ENCODE measurements at regions not wholly inside any gene's neighbourhood (a gene's known extent, or its start where the extent isn't known, plus 50 kb on each side); places are given as distances from the start of the nearest gene placed in this dataset.

DNA sequence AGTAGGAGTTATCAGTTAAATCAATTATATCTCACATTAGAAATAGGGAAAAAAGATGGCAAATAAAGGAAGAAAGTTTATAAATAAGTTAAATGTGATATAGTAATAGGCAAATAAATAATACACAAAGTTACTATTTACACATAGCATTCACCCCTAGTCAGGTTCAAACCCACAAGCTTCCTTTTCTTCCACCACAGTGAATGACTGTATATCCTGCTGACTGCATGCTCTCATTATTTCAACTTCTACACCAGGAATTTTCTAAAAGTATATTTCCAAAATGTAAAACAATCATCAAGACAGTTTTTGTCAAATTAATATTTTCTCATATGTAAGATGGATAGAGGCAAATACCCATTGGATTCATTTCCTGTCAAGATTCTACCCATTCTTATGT is 548.6 kb upstream of the SLITRK5 start:
- Histone ChIP-seq H3K9ac (ENCODE audit: low read length in 3 of 3) (no peak overlapping the region), H3K36me3 (ENCODE audit: control insufficient read depth in 2 of 3, insufficient read depth in 3 of 3, low read length in 3 of 3) (no peaks in the 10 kb centered on the region), H3K9me3 (ENCODE audit: control insufficient read depth in 2 of 3, insufficient read depth in 1 of 3, low read length in 3 of 3) (no peaks in the 10 kb centered on the region), H3K4me3 (ENCODE audit: low read length in 3 of 3) (no peak overlapping the region), H3K27me3 (ENCODE audit: control insufficient read depth, insufficient read depth, low read length) (no peaks in the 10 kb centered on the region), H3K27ac (ENCODE audit: low read depth in 2 of 2, low read length in 2 of 2) (no peak overlapping the region), H3K4me1 (ENCODE audit: control insufficient read depth in 2 of 3, insufficient read depth in 2 of 3, low read depth in 1 of 3, low read length in 3 of 3) (no peaks in the 10 kb centered on the region)
- TF ChIP-seq, protein P1, sequence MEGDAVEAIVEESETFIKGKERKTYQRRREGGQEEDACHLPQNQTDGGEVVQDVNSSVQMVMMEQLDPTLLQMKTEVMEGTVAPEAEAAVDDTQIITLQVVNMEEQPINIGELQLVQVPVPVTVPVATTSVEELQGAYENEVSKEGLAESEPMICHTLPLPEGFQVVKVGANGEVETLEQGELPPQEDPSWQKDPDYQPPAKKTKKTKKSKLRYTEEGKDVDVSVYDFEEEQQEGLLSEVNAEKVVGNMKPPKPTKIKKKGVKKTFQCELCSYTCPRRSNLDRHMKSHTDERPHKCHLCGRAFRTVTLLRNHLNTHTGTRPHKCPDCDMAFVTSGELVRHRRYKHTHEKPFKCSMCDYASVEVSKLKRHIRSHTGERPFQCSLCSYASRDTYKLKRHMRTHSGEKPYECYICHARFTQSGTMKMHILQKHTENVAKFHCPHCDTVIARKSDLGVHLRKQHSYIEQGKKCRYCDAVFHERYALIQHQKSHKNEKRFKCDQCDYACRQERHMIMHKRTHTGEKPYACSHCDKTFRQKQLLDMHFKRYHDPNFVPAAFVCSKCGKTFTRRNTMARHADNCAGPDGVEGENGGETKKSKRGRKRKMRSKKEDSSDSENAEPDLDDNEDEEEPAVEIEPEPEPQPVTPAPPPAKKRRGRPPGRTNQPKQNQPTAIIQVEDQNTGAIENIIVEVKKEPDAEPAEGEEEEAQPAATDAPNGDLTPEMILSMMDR (IDR thresholded peaks at IDR 0.05; ENCODE audit: borderline replicate concordance, extremely low read depth, insufficient read depth): no peak
- intact Hi-C loops (cut with DNase I): no loop called here
- no peak for FAIRE-seq
- DNase-seq: no peak

DNA sequence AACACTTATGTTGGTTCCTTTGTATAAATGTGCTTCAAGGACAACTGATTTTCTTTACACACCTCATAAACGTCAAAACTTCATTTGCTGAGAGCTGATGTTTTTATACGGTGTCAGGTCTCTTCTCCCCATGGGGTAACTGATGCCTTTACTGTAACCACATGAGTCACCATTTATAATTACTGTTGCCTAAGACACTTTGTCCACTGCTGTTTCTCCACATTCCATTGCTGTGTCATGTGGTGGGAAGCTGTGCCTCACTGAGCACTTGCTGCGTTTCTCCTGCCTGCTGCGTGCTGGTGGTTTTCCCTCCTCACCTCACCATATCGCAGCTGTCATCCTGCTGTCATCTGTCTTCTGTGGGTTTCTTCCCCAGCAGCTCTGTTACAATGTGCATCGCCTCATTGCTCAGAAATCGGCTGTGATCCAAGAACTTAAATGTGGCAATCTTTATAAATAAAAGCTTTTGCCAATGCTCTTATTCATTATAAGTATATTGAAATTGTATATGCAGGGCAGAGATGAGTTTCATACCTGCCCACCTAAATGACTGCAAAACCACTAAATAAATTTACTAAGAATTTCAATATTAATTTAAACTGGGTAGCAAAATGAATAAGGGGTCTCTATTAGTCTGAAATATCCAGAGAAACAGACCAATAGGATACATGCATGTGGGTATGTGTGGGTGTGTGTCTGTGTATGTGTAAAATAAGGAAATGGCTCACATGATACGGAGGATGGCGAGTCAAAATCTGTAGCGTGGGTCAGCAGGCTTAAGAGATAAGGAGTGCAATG is 547.0 kb upstream of the SLITRK5 start:
- no peak overlapping the region for H3K27ac ChIP-seq (ENCODE audit: low read depth in 2 of 2, low read length in 2 of 2)
- no peaks in the 10 kb centered on the region for H3K9me3 ChIP-seq (ENCODE audit: control insufficient read depth in 2 of 3, insufficient read depth in 1 of 3, low read length in 3 of 3)
- no peak overlapping the region for H3K4me3 ChIP-seq (ENCODE audit: low read length in 3 of 3)
- TF ChIP-seq, protein P1 (IDR thresholded peaks at IDR 0.05; ENCODE audit: borderline replicate concordance, extremely low read depth, insufficient read depth): no peak
- no peak for FAIRE-seq
- no peak overlapping the region for H3K9ac ChIP-seq (ENCODE audit: low read length in 3 of 3)
- intact Hi-C loops (cut with DNase I): no loop called here
- no peaks in the 10 kb centered on the region for H3K36me3 ChIP-seq (ENCODE audit: control insufficient read depth in 2 of 3, insufficient read depth in 3 of 3, low read length in 3 of 3)
- DNase-seq: peak in 4 of 5 donors; percentile 42 to 80 (median 72)
- H3K4me1 ChIP-seq (ENCODE audit: control insufficient read depth in 2 of 3, insufficient read depth in 2 of 3, low read depth in 1 of 3, low read length in 3 of 3): no peaks in the 10 kb centered on the region
- no peaks in the 10 kb centered on the region for H3K27me3 ChIP-seq (ENCODE audit: control insufficient read depth, insufficient read depth, low read length)

DNA sequence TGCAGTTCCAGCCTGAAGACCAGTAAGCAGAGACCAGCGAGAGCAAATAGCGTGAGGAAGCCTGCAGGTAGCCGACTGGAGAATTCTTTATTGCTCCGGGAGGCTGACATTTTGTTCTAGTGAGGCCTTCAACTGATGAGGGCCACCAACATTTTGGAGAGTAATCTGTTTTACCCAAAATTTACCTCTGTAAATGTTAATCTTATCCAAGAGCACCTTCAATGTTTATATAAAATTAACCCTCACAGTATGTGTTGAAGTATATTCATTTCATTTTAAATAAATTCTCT is 546.4 kb upstream of the SLITRK5 start:
- Histone ChIP-seq H3K9ac (ENCODE audit: low read length in 3 of 3) (no peak overlapping the region), H3K36me3 (ENCODE audit: control insufficient read depth in 2 of 3, insufficient read depth in 3 of 3, low read length in 3 of 3) (no peaks in the 10 kb centered on the region), H3K27me3 (ENCODE audit: control insufficient read depth, insufficient read depth, low read length) (no peaks in the 10 kb centered on the region), H3K4me3 (ENCODE audit: low read length in 3 of 3) (no peak overlapping the region), H3K27ac (ENCODE audit: low read depth in 2 of 2, low read length in 2 of 2) (no peak overlapping the region), H3K9me3 (ENCODE audit: control insufficient read depth in 2 of 3, insufficient read depth in 1 of 3, low read length in 3 of 3) (no peaks in the 10 kb centered on the region), H3K4me1 (ENCODE audit: control insufficient read depth in 2 of 3, insufficient read depth in 2 of 3, low read depth in 1 of 3, low read length in 3 of 3) (no peaks in the 10 kb centered on the region)
- DNase-seq: no peak
- intact Hi-C loops (cut with DNase I): no loop called here
- FAIRE-seq: no peak
- TF ChIP-seq, protein P1 (IDR thresholded peaks at IDR 0.05; ENCODE audit: borderline replicate concordance, extremely low read depth, insufficient read depth): no peak

DNA sequence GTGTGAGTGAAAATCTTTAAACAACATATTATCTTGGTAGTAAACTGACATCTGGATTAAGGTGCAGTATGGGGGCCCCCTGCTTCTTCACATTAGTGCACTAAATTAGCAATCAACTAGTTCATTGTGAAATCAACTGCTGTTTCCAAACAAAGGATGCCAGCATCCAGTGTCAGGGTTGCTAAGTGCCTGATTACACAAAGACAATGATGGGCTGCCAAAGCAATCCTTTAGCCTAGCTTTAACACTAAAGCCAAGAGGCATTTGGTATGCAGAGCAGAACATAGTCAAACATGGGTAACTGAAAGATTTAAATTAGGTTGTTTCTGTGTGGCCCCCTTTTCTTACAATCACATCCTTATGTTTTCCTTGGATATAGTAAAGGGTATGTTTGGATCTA is 543.1 kb upstream of the SLITRK5 start:
- intact Hi-C loops (cut with DNase I): no loop called here
- H3K9me3 ChIP-seq (ENCODE audit: control insufficient read depth in 2 of 3, insufficient read depth in 1 of 3, low read length in 3 of 3): no peaks in the 10 kb centered on the region
- no peaks in the 10 kb centered on the region for H3K27me3 ChIP-seq (ENCODE audit: control insufficient read depth, insufficient read depth, low read length)
- no peaks in the 10 kb centered on the region for H3K4me1 ChIP-seq (ENCODE audit: control insufficient read depth in 2 of 3, insufficient read depth in 2 of 3, low read depth in 1 of 3, low read length in 3 of 3)
- DNase-seq (no peak), FAIRE-seq (no peak)
- no peak overlapping the region for H3K27ac ChIP-seq (ENCODE audit: low read depth in 2 of 2, low read length in 2 of 2)
- H3K9ac ChIP-seq (ENCODE audit: low read length in 3 of 3): no peak overlapping the region
- TF ChIP-seq, protein P1 (IDR thresholded peaks at IDR 0.05; ENCODE audit: borderline replicate concordance, extremely low read depth, insufficient read depth): no peak
- no peaks in the 10 kb centered on the region for H3K36me3 ChIP-seq (ENCODE audit: control insufficient read depth in 2 of 3, insufficient read depth in 3 of 3, low read length in 3 of 3)
- H3K4me3 ChIP-seq (ENCODE audit: low read length in 3 of 3): no peak overlapping the region

Measured in kidney (tissue), 13 donors.